ENCODE measurements at regions not wholly inside any gene's neighbourhood (a gene's known extent, or its start where the extent isn't known, plus 50 kb on each side); places are given as distances from the start of the nearest gene placed in this dataset.

DNA sequence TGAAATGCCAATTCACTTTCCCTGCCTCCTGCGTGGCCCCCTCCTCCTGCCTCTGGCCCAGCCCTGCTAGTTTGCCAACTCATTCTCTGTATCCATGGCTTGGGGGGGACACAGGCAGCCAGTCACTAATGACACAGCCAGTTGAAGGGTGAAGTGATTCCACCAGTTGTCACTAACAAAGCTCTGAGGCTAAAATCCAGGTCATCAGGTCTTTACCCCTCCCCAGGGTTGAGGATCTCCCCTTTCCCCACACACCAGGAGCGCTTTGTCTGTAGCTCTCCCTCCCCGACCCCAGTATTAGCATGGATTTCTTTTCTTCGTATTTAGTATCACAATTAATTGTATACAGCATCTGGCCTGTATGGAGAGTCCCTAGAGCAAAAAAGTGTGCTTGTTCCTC, 394.1 kb downstream of the RRAGC start:
- no peaks in the 10 kb centered on the region for H3K4me1 Mint-ChIP-seq (ENCODE audit: low read depth, unreplicated experiment)
- H3K9me3 Mint-ChIP-seq (ENCODE audit: low read depth, unreplicated experiment): no peaks in the 10 kb centered on the region
- no peaks in the 10 kb centered on the region for H3K36me3 Mint-ChIP-seq (ENCODE audit: insufficient read depth, unreplicated experiment)
- BruUV-seq (replicated peaks): no TSS peak
- H3K27ac Mint-ChIP-seq (ENCODE audit: unreplicated experiment): no peak overlapping the region
- TF ChIP-seq, protein P1, sequence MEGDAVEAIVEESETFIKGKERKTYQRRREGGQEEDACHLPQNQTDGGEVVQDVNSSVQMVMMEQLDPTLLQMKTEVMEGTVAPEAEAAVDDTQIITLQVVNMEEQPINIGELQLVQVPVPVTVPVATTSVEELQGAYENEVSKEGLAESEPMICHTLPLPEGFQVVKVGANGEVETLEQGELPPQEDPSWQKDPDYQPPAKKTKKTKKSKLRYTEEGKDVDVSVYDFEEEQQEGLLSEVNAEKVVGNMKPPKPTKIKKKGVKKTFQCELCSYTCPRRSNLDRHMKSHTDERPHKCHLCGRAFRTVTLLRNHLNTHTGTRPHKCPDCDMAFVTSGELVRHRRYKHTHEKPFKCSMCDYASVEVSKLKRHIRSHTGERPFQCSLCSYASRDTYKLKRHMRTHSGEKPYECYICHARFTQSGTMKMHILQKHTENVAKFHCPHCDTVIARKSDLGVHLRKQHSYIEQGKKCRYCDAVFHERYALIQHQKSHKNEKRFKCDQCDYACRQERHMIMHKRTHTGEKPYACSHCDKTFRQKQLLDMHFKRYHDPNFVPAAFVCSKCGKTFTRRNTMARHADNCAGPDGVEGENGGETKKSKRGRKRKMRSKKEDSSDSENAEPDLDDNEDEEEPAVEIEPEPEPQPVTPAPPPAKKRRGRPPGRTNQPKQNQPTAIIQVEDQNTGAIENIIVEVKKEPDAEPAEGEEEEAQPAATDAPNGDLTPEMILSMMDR (IDR thresholded peaks at IDR 0.05; ENCODE audit: unreplicated experiment): no peak
- intact Hi-C loops (cut with micrococcal nuclease; ENCODE audit: unreplicated experiment): no loop called here
- CTCF ChIA-PET: interaction anchor here (0.6 to 0.7 kb wide), 3 partner anchors 15 to 237 kb away, joined by 4 to 6 read pairs (median 4); no protein-coding TSS in a partner anchor
- H3K4me3 Mint-ChIP-seq (ENCODE audit: low read depth, unreplicated experiment): no peak overlapping the region
- no peak for DNase-seq
- H3K27me3 Mint-ChIP-seq (ENCODE audit: unreplicated experiment): peaks cover 67% of the 10 kb centered on the region

DNA sequence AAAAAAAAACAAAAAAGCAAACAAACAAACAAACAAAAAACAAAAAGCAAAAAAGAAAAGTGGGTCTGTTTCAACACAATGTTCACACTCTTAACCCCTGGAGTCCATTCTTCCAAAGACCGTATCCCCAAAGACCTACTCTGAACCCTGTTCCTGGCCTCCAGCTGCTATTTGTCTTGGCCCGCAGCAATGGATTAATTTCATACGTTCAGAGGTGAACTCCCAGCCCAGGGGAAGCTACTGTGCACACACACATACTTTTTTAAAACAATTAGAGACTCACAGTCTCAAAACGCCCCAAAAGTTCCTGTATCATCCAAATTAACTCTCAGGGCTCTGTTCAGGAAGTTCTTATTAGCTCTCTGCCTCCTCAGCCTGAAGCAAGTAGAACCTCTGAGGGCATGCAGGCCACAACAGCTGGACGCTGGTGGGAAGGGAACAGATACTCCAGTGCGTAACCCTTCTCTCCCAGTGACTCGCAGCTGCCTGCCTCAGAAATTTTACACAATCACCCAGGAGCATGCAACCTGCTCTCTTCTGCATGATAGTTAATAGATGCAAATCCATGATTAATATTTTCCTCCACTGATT, 395.4 kb downstream of the RRAGC start:
- Mint-ChIP-seq H3K9me3 (ENCODE audit: low read depth, unreplicated experiment) (no peaks in the 10 kb centered on the region), H3K36me3 (ENCODE audit: insufficient read depth, unreplicated experiment) (no peaks in the 10 kb centered on the region), H3K4me3 (ENCODE audit: low read depth, unreplicated experiment) (no peak overlapping the region), H3K27ac (ENCODE audit: unreplicated experiment) (no peak overlapping the region), H3K4me1 (ENCODE audit: low read depth, unreplicated experiment) (no peaks in the 10 kb centered on the region), H3K27me3 (ENCODE audit: unreplicated experiment) (peaks cover 80% of the 10 kb centered on the region)
- intact Hi-C loops (cut with micrococcal nuclease; ENCODE audit: unreplicated experiment): no loop called here
- no TSS peak for BruUV-seq (replicated peaks)
- TF ChIP-seq, protein P1 (IDR thresholded peaks at IDR 0.05; ENCODE audit: unreplicated experiment): no peak
- DNase-seq: no peak
- CTCF ChIA-PET: interaction anchor here (0.6 kb wide), 1 partner anchor 103 kb away, joined by 4 read pairs; no protein-coding TSS in a partner anchor

DNA sequence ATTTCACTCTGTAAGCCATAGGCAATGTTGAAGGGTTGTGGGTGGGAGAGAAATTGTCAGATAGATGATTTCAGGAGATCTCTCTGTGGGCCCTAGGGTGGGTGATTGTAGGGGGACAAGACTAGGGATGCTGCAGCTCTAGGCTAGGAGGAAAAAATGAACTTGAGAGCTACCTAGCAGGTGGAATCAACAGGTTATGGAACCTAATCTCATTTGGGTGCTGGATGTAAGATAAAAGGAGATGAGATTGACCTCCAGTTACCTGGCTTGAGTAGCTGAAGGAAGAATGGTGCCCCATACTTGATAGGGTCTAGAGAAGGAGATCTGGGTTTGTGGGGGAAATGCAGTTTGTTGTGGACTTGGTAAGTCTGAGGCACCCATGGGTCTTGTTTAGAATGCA, 396.5 kb downstream of the RRAGC start:
- no TSS peak for BruUV-seq (replicated peaks)
- intact Hi-C loops (cut with micrococcal nuclease; ENCODE audit: unreplicated experiment): no loop called here
- H3K27ac Mint-ChIP-seq (ENCODE audit: unreplicated experiment): no peak overlapping the region
- no peaks in the 10 kb centered on the region for H3K36me3 Mint-ChIP-seq (ENCODE audit: insufficient read depth, unreplicated experiment)
- TF ChIP-seq, protein P1 (IDR thresholded peaks at IDR 0.05; ENCODE audit: unreplicated experiment): no peak
- H3K4me1 Mint-ChIP-seq (ENCODE audit: low read depth, unreplicated experiment): no peaks in the 10 kb centered on the region
- peaks cover 87% of the 10 kb centered on the region for H3K27me3 Mint-ChIP-seq (ENCODE audit: unreplicated experiment)
- CTCF ChIA-PET: no interaction called here
- no peak overlapping the region for H3K4me3 Mint-ChIP-seq (ENCODE audit: low read depth, unreplicated experiment)
- DNase-seq: no peak
- no peaks in the 10 kb centered on the region for H3K9me3 Mint-ChIP-seq (ENCODE audit: low read depth, unreplicated experiment)

DNA sequence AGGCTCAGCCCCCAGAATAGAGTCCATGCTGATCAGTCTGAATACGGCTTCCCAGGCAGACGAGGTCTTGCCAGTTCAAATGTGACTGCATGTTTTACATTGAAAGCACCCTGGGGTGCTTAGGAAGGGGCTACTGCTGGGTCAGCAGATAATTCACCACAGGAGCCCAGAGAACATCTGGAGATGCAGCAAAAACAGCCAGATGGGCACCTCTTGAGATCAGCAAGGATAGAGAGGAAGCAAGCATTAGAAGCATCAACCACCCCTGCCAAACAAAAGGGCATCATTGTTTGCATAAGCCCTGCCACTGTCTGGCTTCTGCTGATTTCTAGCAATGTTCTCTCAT, 403.1 kb downstream of the RRAGC start:
- no TSS peak for BruUV-seq (replicated peaks)
- intact Hi-C loops (cut with micrococcal nuclease; ENCODE audit: unreplicated experiment): no loop called here
- Mint-ChIP-seq H3K27me3 (ENCODE audit: unreplicated experiment) (peaks cover 93% of the 10 kb centered on the region), H3K9me3 (ENCODE audit: low read depth, unreplicated experiment) (peaks cover 3% of the 10 kb centered on the region), H3K4me3 (ENCODE audit: low read depth, unreplicated experiment) (no peak overlapping the region), H3K27ac (ENCODE audit: unreplicated experiment) (no peak overlapping the region), H3K36me3 (ENCODE audit: insufficient read depth, unreplicated experiment) (peaks cover 5% of the 10 kb centered on the region), H3K4me1 (ENCODE audit: low read depth, unreplicated experiment) (no peaks in the 10 kb centered on the region)
- no peak for DNase-seq
- TF ChIP-seq, protein P1 (IDR thresholded peaks at IDR 0.05; ENCODE audit: unreplicated experiment): no peak
- CTCF ChIA-PET: no interaction called here

All from Calu3 (cell line).